GM18909 (cell line): ENCODE measurements at regions not wholly inside any gene's neighbourhood (a gene's known extent, or its start where the extent isn't known, plus 50 kb on each side); places are given as distances from the start of the nearest gene placed in this dataset.

Source experiments
- ATAC-seq: cut with Tn5 transposase; IDR thresholded peaks from one replicate; pipeline ENCODE4 v1.9.1; 2021; ENCODE audit warnings: mild to moderate bottlenecking; ENCODE audit not compliant: unreplicated experiment, poor library complexity

DNA sequence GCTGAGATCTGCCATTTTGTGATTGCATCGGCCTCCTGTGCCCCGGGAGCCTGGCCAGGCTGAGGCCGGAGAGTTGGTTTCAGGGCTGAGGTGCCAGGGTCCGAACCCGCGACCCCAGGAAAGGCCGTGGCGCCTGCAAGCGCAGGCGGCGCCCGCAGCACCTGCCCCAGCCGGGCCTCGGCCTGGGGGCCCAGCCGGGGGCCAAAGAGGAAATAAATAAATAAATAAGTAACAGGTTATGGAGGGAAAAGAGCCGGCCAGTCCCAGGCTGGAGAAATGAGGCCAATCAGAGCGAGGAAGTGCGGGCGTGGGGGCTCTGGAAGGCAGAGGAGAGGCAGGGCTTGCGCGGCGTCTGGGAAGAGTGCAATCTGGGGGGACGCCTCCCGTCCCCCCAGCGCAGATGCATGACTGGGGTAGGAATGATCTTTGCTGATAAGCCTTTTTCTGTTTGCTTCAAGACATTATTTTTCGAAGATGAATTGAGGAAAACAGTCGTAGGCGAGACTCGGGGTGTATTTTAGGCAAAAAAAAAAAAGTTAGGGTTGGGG, 145.6 kb upstream of the ZNF536 start:
- no peak for ATAC-seq

DNA sequence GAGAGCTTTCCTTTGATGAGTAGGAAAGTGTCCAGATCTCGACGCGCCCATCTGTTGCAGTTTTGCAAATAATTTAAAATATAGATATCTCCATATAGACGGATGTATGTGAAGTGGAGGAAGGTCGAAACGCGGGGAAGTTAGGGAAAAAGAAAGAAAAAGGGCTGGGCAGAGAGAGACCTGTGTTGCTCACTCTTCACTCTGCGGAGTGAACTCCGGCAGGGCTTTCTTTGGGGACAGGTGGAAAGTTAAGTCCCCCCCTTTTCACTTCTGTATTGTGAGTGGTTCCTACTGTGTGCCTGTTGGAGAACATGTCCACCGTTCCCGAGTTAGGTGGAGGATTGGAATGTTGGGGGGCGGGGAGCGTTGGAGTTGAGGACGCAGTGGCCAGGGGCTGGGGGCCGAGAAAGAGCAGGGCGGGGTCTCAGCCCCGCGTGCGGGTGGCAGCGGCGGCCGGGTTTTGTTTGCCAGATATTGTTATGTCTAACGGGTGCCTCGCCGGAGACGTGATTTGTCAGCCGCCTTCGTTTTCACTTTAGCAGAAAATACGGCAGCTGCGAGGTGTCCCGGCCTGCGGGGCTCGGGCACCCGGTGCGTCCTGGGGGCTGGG, 145.1 kb upstream of the ZNF536 start:
- ATAC-seq = no peak

DNA sequence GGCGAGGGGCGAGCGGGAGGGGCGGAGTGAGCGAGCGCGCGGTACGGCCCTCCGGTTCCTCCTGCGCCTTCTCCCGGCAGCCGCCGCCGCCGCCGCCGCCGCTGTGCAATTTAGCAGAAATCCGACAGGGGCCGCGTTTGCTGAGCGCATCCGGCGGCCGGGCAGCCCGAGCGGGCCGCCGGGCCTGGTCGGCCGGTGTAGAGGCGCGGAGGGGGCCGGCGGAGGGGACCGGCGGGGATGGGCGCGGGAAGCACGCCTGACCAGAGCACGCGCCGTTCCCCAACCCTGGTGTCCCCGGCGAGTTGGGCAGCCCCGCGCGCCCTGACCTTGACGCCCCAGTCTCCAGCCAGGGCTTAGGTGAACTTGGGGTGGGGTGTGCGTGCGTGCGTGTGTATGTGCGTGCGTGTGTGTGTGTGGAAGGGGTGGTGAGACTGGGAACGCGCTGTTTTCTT, 144.5 kb upstream of the ZNF536 start:
- ATAC-seq = peak; percentile 79

DNA sequence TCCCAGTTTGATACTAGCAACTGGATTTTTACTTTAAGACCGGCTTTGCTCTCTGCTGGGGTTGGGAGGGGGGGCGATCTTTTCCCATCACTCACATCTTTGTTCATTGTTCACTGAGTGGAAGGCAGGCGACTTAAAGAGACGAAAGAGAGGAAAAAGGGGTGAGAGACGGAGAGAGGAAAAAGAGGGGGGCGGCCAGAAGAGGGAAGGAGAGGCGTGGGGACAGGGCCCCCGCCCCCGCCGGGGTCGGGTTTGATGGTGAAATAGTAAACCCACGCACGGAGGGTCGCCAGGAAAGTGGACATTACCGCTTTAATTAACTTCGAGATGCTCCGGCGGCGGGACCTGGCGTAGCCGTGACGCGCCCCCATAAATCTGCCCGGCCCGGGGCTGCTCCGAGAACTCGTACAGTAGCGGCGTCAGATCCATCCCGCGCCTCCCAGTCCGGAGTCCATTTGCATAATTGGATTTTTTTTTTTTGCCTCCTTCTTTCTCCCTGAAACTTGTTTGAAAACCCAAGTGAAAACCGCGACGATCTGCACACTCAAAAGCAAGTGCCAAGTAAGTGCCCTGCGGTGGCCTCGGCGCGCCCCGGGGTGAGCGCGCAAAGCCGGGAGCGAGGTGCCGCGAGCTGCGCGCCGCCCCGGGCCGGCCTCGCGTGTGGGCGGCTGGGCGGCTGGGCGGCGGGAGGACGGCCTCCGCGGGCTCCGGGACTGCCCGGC, 143.9 kb upstream of the ZNF536 start:
- no peak for ATAC-seq

DNA sequence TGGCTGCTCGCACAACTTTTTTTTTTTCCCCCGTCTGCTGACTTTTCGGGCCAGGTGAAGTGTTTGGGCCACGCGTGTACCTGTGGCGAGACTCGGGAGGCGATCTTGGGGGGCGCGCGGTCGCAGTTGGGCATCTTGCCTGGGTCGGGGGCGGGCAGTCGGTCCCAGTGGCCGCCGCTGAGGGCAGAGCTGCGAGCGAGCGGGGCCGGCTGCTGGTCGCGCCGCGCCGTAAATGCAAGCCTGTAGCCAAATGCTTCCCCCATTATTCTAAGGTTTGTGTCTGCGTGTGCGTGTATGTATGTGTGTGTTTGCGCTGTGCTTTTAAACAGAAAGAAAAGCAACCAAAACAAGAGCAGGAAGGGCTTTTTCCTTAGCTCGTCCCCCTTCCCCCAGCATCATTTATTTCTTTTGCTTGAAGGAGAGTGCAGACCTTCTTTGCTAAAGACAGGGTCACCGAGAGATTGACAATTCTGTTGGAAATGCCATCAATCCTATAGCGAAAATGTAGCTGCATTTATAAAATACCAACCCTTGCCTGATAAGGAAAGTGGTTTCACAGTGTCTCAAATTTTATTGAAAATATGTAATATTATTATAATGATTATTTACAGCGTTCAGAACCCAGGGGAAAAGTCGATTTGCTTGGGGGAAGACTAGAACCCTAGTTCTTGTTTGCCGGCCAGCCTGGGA, 143.2 kb upstream of the ZNF536 start:
- ATAC-seq = no peak

DNA sequence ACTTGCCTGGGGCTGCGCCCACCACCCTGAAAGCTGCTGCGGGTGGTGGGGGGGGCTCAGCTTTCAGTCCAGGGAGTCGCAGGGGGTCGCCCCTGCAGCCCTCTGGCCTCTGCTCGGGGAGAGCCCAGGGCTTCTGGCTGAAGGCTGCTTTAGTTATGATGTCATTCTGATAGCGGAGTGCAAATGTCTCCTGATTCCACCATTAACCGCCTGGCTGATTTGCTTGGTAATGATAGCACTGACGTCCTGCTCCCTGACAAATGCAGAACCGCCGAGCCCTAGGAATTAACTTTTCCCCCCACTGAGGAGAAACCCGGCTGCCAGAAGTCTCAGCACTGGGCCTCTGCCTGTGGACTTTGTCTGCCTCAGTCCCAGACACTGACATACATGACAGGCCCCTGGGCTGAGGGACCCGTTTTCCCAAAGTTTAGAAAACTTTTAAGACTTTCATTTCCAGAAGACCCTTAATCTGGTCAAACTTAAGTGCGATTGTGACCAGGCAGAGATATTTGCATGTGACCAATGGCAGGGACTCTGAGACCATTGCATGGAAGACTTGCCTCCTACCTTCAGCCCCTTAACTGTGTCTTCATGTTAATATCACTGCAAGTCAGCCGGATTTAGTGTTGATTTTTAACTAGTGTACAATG, 142.5 kb upstream of the ZNF536 start:
- ATAC-seq = no peak

DNA sequence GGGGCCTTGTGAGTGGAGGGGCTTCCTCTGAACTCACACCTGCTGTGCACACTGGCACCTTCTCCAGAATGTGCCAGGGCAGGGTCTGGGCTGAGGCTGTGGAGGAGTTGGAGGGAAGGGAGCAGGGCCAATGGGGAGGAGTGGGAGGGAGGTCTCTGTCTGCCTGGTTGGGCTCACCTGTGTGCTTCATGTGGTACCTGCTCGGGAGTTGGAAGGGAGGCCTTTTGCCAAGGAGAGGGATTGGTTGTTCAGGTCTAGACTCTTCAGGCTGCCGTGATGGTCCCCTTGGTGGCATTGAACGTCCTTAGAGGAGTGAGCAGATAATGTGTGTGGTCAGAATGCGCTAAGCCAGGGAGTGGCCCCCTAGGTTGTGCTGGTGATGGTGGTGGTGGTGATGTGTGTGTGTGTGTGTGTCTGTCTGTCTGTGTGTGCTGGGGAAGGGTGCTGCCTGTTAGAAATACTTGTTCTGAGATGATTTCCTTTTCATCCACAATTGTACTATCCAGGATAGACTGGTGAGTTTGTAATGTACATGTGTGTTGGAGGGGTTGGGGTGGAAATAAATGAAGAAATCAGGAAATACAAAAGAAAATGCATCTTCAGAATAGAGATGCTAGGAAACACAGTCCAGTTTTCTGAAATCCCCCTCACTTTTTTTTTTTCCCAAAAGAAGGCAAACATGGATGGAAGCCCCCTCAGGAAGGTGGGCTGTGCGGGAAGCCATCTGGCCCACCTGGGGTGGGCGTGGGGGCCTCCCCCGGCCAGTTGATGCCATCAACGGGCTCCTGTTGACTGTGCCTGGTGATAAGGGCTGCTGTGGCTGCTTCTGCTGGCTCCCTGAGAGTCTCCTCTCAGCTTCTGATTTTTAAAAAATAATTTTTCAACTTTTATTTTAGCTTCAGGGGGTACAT, 140.5 kb upstream of the ZNF536 start:
- no peak for ATAC-seq

DNA sequence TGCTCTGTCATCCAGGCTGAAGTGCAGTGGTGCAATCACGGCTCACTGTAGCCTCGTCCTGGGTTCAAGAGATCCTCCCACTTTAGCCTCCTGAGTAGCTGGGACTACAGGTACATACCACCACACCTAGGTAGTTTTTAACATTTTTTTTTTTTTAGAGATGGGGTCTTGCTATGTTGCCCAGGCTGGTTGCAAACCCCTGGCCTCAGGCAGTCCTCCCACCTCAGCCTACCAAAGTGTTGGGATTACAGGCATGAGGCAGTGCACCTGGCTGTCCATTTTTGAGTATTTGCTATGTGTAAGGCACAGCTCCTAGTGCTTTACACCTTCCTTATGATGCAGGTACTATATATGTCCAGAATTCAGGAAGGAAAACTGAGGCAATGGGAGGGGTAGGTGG, 138.8 kb upstream of the ZNF536 start:
- no peak for ATAC-seq

DNA sequence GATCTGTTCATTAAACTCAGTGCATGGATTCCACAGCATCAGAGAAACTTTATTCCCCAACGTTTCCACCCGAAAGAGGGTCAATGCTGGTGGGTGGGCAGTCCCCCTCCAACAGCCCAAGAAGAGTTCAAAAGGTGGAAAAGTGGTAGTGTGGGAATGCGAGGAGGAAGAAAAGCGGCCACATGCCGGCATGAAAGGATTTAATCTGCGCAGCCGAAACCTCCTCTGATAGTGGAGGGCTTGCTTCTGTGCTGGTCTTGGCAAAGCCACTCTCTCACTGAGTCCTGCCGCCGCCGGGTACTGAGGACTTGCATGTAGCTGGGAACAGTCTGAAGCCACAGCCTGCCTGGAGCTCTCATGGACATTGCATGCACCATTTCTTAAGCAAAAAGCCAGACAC, 136.2 kb upstream of the ZNF536 start:
- ATAC-seq = no peak

DNA sequence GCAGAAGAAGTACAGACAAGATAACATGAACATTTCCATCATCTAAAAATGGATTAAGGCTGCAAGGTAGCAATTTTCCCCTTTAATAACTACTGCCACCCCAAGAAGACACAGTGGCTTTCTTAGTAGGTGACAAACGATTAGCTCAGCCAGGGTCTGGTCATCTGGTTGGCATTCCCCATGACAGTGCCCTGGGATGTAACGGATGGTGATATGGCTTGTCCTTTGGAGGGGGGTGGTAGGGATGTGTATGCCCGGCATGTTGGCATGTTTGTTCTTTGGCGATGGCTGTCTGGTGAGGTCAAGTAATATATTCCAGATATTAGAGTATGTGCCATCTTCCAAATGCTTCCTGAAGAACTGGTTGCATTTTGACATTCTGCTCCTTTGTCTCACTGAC, 135.6 kb upstream of the ZNF536 start:
- ATAC-seq = no peak

DNA sequence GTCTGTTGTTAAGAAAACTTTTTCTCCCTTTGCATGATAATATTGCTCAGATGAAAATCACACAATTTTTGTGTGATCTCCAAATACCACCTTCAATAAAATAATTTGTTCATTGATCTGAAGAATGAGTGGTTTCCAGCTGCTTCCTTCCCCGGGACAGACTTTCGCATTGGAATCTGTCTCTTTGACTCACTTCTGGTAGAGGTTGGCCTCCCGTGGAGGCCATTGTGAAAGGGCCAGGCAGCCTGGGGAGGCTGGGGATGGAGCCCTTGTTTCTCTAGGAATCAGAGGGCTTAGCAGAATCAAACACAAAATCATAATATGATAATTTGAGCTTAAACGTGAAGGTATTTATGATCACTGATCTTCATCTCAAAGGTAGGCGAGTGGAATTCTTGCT, 135.0 kb upstream of the ZNF536 start:
- no peak for ATAC-seq

DNA sequence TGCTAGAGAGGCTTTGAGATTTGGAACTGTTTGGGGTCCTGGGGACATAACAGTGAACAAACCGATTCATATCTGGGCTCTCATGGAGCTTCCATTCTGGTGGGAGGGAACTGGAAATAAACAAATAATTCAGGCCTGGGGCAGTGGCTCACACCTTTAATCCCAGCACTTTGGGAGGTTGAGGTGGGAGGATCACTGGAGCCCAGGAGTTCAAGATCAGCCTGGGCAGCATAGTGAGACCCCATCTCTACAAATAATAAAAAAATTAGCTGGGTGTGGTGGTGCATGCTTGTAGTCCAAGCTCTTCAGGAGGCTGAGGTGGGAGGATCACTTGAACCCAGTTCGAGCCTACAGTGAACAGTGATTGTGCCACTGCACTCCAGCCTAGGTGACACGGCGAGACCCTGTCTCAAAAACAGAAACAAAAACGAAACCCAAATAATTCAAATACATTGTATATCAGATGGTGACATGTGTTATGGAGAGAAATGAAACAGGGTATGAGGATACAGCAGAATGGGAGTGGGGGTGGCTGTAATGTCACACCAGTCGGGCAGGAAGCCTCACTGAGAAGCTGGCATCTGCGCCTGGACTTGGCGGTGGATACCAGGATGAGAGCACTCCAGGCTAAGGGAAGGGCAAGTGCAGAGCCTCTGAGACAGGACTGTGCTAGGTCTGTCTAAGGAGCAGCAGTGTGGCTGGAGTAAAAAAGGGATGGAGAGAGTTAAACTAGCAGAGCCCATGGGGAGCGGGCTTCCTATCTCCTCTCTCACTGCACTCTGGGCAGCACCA, 131.1 kb upstream of the ZNF536 start:
- ATAC-seq = no peak

DNA sequence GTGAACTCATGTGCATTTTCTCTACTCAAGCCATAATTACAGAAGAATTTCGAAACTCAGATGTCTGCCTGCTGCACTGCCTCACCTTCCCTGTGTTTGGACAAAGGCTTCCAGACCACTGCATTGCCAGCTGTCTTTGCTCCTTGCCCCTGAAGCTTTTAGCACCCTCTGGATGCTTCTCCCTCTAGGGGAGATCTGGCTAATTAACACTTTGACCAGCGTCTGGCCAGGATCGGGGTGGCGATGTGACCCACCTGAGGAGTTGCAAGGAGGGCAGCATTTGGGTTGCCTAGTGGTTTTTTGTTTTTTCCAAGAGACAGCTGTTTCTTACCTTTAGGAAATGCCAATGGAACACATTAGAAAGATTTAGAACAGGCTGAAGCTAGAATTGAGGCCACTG, 127.7 kb upstream of the ZNF536 start:
- no peak for ATAC-seq

DNA sequence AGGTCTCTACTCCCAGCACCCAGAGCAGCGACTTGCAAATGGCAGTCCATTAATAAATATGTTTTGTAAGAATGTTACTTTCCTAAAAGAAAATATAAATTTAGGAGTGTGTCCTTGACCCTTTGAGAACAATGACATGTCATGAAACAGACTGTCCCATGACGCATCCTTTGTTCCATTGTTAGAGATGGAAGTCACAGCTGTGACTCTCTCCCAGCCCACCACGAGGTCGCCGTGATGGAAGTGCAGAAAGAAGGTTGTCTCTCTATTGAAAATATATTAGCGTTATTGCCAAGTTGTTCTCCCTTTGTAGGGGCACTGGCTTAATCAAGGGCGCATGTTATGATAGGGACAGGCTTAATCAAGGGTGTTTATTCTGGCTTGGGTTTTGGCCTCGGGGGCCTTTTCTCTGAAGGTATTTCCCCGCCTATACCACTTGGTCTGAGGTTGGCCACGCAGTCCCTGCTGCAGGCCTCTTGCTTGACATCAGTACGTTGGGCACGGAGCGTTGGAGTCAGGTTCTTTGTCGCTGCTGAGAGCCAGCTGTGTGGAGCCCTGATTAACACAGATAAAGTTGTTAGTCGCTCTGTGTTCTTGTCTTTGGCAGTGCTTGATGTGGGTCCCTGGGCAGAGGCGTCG, 126.7 kb upstream of the ZNF536 start:
- ATAC-seq = no peak

DNA sequence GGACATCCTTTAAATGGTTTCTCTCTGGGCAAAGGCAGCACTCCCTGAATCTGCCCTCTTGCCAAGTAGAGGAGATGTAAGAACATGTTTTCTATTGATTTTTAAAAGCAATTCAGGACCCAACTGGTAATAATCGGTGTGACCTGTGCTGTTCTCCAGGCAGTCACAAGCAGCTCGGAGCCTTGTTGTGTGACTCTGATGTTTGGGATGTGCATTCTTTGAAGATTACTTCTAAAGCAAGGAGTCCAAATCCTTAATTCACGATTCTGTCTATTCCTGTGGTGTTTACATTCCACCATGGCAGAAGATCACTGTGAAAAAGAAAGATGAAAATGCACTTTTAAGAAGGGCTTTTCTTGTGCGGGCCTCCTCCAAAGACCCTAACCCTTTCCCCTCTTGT, 122.3 kb upstream of the ZNF536 start:
- ATAC-seq = no peak

DNA sequence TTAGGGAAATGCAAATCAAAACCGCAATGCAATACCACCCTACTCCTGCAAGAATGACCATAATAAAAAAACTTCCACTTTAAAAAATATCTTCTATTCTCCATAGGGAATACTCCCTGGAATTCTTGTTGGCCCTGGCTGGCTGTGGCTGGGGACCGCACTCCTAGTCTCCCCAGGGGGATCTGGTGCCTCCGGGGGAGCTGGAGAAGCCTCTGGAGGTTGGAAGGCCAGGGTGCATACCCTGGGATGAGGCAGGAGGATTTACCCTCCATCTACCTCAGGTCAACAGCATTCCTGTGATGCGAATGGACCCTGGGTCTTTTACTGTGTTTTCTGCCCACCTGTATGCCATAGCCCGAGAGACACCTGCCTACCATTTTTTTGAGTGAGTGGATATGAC, 120.0 kb upstream of the ZNF536 start:
- no peak for ATAC-seq

DNA sequence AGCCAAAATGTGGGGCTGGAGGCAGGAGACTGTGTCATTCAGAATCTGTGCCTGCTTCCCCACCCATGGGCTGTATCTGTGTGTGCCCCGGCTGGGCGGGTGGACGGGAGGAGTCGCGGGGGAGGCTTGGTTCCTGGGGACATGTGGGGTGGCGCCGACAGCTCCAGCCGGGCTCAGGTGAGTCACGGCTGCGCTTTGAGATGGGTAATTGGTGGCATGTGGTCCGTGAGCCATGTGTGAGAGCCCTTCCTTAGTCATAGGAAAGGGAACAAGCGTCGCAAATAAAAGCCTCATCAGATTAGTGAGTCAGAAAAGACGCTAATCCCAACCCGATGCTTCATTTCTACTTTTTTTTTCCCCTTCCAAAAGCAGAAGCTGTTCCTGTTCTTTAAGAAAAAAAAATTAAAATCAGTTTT, 118.6 kb upstream of the ZNF536 start:
- no peak for ATAC-seq

DNA sequence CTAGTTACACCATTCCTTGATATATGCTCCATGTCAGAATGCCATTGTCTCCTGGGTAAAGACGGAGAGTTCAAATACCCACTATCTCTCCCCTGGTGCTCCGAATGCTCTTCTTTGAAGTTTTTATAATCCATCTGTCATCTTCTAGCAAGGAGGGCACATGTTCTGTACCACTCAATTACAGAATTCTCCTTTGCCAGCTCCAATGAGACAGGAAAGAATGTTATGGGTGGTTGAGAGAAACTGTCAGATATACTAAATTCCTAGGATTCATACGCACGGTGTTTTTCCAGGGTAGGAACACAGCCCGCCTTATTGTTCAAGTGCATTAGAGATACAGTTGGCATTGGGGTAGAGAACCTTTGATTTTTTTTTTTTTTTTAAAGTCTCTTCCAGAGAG, 118.0 kb upstream of the ZNF536 start:
- ATAC-seq = no peak

DNA sequence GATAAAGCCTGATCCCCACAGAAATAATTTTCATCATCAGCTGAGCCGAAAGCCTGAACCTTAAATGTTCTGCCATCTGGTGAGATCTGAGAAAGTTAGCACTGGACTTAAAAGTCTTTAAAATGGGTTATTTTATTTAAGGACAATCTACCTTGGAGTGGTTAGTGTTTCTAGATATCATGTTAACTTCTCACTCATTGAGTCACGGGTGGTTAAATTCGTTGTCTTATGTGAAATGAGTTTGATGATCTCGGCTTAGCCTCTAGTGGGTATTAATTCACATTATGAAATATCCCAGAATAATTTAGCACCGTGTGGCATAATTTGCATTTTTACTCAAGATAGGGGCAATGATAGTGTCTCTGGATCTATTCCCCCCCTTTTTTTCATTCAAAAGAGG, 117.4 kb upstream of the ZNF536 start:
- ATAC-seq = no peak
